Body of pancreas (tissue), 4 donors: ENCODE measurements at regions not wholly inside any gene's neighbourhood (a gene's known extent, or its start where the extent isn't known, plus 50 kb on each side); places are given as distances from the start of the nearest gene placed in this dataset.

ENCODE experiments used
- ATAC-seq: fragments of 150-250 bp; one replicate; pipeline ENCODE4 v1.9.1; 2016
- DNase-seq, 4 donors: peaks; one replicate each; pipeline ENCODE4 v3.0.0-alpha.2; 2019
- H3K27ac ChIP-seq, 4 donors: fragments of 200-600 bp; sonication (generic); 1 replicate in 3 of 4; 2 replicates in 1 of 4; pipeline versions ENCODE4 v1.5.1 to v1.6.1; 2016 to 2019; ENCODE audit warnings: mild to moderate bottlenecking in 1 of 4, mixed read lengths in 1 of 4, moderate library complexity in 1 of 4
- H3K27me3 ChIP-seq, 2 donors: fragments of 200-600 bp; sonication (generic); one replicate each; pipeline ENCODE4 v1.6.0; 2016; ENCODE audit warnings: mild to moderate bottlenecking in 1 of 2
- H3K36me3 ChIP-seq, 2 donors: fragments of 200-600 bp; sonication (generic); replicated peaks in 1 of 2; 2 replicates each; pipeline ENCODE4 v1.5.1; 2016; ENCODE audit warnings: low read depth in 2 of 2; ENCODE audit not compliant: insufficient read depth in 1 of 2
- H3K4me1 ChIP-seq: fragments of 200-600 bp; sonication (generic); one replicate; pipeline ENCODE4 v1.6.0; 2016
- H3K4me3 ChIP-seq, 2 donors: fragments of 200-600 bp; sonication (generic); 1 replicate in 1 of 2; 2 replicates in 1 of 2; pipeline ENCODE4 v1.5.1; 2016 to 2019
- H3K9me3 ChIP-seq, 3 donors: fragments of 200-600 bp; sonication (generic); 1 replicate in 2 of 3; 2 replicates in 1 of 3; pipeline ENCODE4 v1.5.1; 2016
- CTCF ChIP-seq, 7 experiments: fragments of 450-650 bp in 4 of 7; fragments of 200-600 bp in 3 of 7; sonication (generic) in 3 of 7; IDR thresholded peaks; one replicate each; pipeline ENCODE4 v1.5.1; 2016 to 2019; ENCODE audit warnings: antibody characterized with exemption in 7 of 7
- POLR2A ChIP-seq, 3 donors: fragments of 450-650 bp; IDR thresholded peaks; one replicate each; pipeline ENCODE4 v1.6.1; 2016; ENCODE audit warnings: antibody characterized with exemption in 3 of 3, mild to moderate bottlenecking in 2 of 3
- WGBS, 2 donors: methylation state at CpG; one replicate each; pipeline ENCODE4 v1.1.5; 2017; 5-methylcytosine and 5-hydroxymethylcytosine counted together
- intact Hi-C: fragments of 100-400 bp; cut with DNase I; formaldehyde crosslinking; loops from one replicate; pipeline ENCODE4 v1.15.1; 2023

GRCh38 chr3:151949706-151950105 is 76.3 kb downstream of the SUCNR1 start:
- no peaks in the 10 kb centered on the region for H3K27me3 ChIP-seq
- H3K4me3 ChIP-seq: no peak overlapping the region
- H3K9me3 ChIP-seq: no peaks in the 10 kb centered on the region
- no peaks in the 10 kb centered on the region for H3K36me3 ChIP-seq
- ATAC-seq (no peak), DNase-seq (no peak)
- 76 to 83% methylated on average over 4 of the region's 4 CpGs for WGBS, 2 donors
- no peaks in the 10 kb centered on the region for H3K4me1 ChIP-seq
- H3K27ac ChIP-seq: no peak overlapping the region
- intact Hi-C loops: no loop called here
- TF ChIP-seq CTCF (IDR thresholded peaks at IDR 0.05) (no peak), POLR2A (IDR thresholded peaks at IDR 0.05) (no peak)

GRCh38 chr3:151955356-151955755 is 81.9 kb downstream of the SUCNR1 start:
- intact Hi-C loops: no loop called here
- 68 to 70% methylated on average over 1 of the region's 1 CpG for WGBS, 2 donors
- H3K9me3 ChIP-seq: no peaks in the 10 kb centered on the region

GRCh38 chr3:151960961-151961580 is 87.6 kb downstream of the SUCNR1 start:
- H3K4me1 ChIP-seq: no peaks in the 10 kb centered on the region
- no peaks in the 10 kb centered on the region for H3K27me3 ChIP-seq
- TF ChIP-seq CTCF (IDR thresholded peaks at IDR 0.05) (no peak), POLR2A (IDR thresholded peaks at IDR 0.05) (no peak)
- H3K9me3 ChIP-seq: no peaks in the 10 kb centered on the region
- ATAC-seq (no peak), DNase-seq (no peak)
- no peak overlapping the region for H3K4me3 ChIP-seq
- H3K27ac ChIP-seq: no peak overlapping the region
- intact Hi-C loops: no loop called here
- no peaks in the 10 kb centered on the region for H3K36me3 ChIP-seq
- 62% methylated on average over 4 of the region's 4 CpGs for WGBS, 2 donors

More at GRCh38 chr3:151955356-151955755, 81.9 kb downstream of the SUCNR1 start:
- H3K4me1 ChIP-seq: no peaks in the 10 kb centered on the region
- ATAC-seq (no peak), DNase-seq (no peak)
- TF ChIP-seq POLR2A (IDR thresholded peaks at IDR 0.05) (no peak), CTCF (IDR thresholded peaks at IDR 0.05) (no peak)
- H3K27me3 ChIP-seq: no peaks in the 10 kb centered on the region
- H3K27ac ChIP-seq: no peak overlapping the region
- H3K36me3 ChIP-seq: no peaks in the 10 kb centered on the region
- H3K4me3 ChIP-seq: no peak overlapping the region

GRCh38 chr3:151962352-151962751 is 88.9 kb downstream of the SUCNR1 start:
- Histone ChIP-seq H3K4me1 (no peaks in the 10 kb centered on the region), H3K9me3 (no peaks in the 10 kb centered on the region), H3K27ac (no peak overlapping the region), H3K27me3 (no peaks in the 10 kb centered on the region), H3K4me3 (no peak overlapping the region), H3K36me3 (no peaks in the 10 kb centered on the region)
- ATAC-seq: no peak
- WGBS, 2 donors: 74% methylated on average over 1 of the region's 1 CpG
- TF ChIP-seq CTCF (IDR thresholded peaks at IDR 0.05) (no peak), POLR2A (IDR thresholded peaks at IDR 0.05) (no peak)
- intact Hi-C loops: no loop called here
- no peak for DNase-seq

- ATAC-seq (no peak), DNase-seq (no peak)
- no peaks in the 10 kb centered on the region for H3K9me3 ChIP-seq
- H3K27ac ChIP-seq: no peak overlapping the region
- no peaks in the 10 kb centered on the region for H3K27me3 ChIP-seq
- intact Hi-C loops: no loop called here
- TF ChIP-seq POLR2A (IDR thresholded peaks at IDR 0.05): no peak
- TF ChIP-seq CTCF (IDR thresholded peaks at IDR 0.05): no peak
- no peaks in the 10 kb centered on the region for H3K4me1 ChIP-seq
- H3K4me3 ChIP-seq: no peak overlapping the region
- H3K36me3 ChIP-seq: no peaks in the 10 kb centered on the region
These were observed 89.5 kb downstream of the SUCNR1 start for GRCh38 chr3:151962912-151963311.
